T-helper 1 cell treated with Interleukin-12 subunit alpha and Interleukin-12 subunit beta and Interleukin-4 antibody, amounts not matched to agents 30 μg/mL and 1 μg/mL, for 36 hours (primary cell): ENCODE measurements at regions not wholly inside any gene's neighbourhood (a gene's known extent, or its start where the extent isn't known, plus 50 kb on each side); places are given as distances from the start of the nearest gene placed in this dataset.
"Not testable (repeated sequence)": the region's sequence is repeated elsewhere in the genome, so short reads cannot be mapped to it uniquely, and the experiment has no call there.

Source experiments
- H3K27ac Mint-ChIP-seq: one replicate; pipeline ENCODE4 v1.8.0; 2021; ENCODE audit warnings: mild to moderate bottlenecking, mixed read lengths
- H3K27me3 Mint-ChIP-seq: one replicate; pipeline ENCODE4 v1.8.0; 2021; ENCODE audit warnings: low read depth, mixed read lengths
- H3K36me3 Mint-ChIP-seq: one replicate; pipeline ENCODE4 v1.8.0; 2021; ENCODE audit warnings: low read depth, mixed read lengths
- H3K4me1 Mint-ChIP-seq: one replicate; pipeline ENCODE4 v1.8.0; 2021; ENCODE audit warnings: low read depth, mixed read lengths
- H3K4me3 Mint-ChIP-seq: one replicate; pipeline ENCODE4 v1.8.0; 2021; ENCODE audit warnings: mild to moderate bottlenecking, moderate library complexity, mixed read lengths
- H3K9me3 Mint-ChIP-seq: one replicate; pipeline ENCODE4 v1.8.0; 2021; ENCODE audit warnings: mixed read lengths

GRCh38 chr6:9789201-9789600 lies 625.7 kb downstream of the TFAP2A start:
- Mint-ChIP-seq H3K9me3 (peaks cover 3% of the 10 kb centered on the region), H3K36me3 (no peaks in the 10 kb centered on the region), H3K4me1 (no peaks in the 10 kb centered on the region), H3K4me3 (no peak overlapping the region), H3K27me3 (no peaks in the 10 kb centered on the region), H3K27ac (no peak overlapping the region)

DNA sequence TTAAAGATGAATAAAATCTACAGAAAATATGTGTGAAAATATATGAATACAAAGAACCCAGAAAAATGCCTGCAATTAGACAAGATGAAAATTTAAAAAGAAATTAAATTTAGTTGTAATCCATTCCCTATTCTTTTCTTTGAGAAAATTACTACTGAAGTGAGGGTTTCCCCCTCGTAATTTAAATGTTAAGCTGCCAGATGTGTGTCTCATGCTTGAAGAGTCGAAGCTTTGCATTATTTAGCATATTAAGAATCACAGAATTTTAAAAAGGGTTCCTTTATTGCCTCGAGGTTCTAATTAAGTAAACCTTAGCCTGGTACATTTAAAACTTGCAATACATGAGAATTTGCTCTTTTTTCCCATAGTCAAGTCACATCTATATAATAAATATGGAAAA lies 630.1 kb downstream of the TFAP2A start:
- Mint-ChIP-seq H3K4me1 (no peaks in the 10 kb centered on the region), H3K9me3 (peaks cover 3% of the 10 kb centered on the region), H3K27me3 (no peaks in the 10 kb centered on the region), H3K27ac (no peak overlapping the region), H3K36me3 (no peaks in the 10 kb centered on the region), H3K4me3 (no peak overlapping the region)

DNA sequence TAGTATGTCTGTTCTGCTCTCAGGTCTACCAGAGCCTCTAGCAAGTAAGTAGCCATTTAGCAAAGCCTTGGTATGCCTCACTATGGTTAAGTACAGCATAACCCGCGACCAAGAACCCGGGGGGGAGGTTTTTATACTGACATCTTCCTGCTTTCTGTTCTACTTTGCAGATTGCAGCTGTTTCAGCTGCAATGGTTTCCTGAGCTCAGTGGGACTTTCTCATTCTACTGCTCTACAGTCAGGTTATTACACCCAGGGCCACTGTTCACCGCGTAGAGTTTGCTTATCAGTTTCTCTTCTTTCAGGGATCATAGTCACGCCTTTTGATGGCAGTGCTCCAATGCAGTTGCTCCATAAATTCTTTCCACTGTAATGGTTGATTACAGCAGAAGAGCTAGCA lies 631.3 kb downstream of the TFAP2A start:
- no peaks in the 10 kb centered on the region for H3K4me1 Mint-ChIP-seq
- no peaks in the 10 kb centered on the region for H3K27me3 Mint-ChIP-seq

GRCh38 chr6:9766240-9766915 lies 648.5 kb downstream of the TFAP2A start:
- Mint-ChIP-seq H3K9me3 (peaks cover 6% of the 10 kb centered on the region), H3K27me3 (no peaks in the 10 kb centered on the region), H3K4me3 (no peak overlapping the region), H3K4me1 (no peaks in the 10 kb centered on the region), H3K36me3 (no peaks in the 10 kb centered on the region), H3K27ac (no peak overlapping the region)

More for the DNA sequence above, 631.3 kb downstream of the TFAP2A start:
- Mint-ChIP-seq H3K27ac (no peak overlapping the region), H3K36me3 (no peaks in the 10 kb centered on the region), H3K4me3 (no peak overlapping the region), H3K9me3 (peaks cover 3% of the 10 kb centered on the region)

GRCh38 chr6:9761220-9761619 lies 653.7 kb downstream of the TFAP2A start:
- Mint-ChIP-seq H3K4me1 (no peaks in the 10 kb centered on the region), H3K4me3 (no peak overlapping the region), H3K27ac (no peak overlapping the region), H3K27me3 (no peaks in the 10 kb centered on the region), H3K9me3 (no peaks in the 10 kb centered on the region), H3K36me3 (no peaks in the 10 kb centered on the region)

- H3K27me3 Mint-ChIP-seq: no peaks in the 10 kb centered on the region
- no peak overlapping the region for H3K27ac Mint-ChIP-seq
- H3K9me3 Mint-ChIP-seq: peaks cover 7% of the 10 kb centered on the region
Observed at GRCh38 chr6:9754515-9754914, 660.4 kb downstream of the TFAP2A start.

DNA sequence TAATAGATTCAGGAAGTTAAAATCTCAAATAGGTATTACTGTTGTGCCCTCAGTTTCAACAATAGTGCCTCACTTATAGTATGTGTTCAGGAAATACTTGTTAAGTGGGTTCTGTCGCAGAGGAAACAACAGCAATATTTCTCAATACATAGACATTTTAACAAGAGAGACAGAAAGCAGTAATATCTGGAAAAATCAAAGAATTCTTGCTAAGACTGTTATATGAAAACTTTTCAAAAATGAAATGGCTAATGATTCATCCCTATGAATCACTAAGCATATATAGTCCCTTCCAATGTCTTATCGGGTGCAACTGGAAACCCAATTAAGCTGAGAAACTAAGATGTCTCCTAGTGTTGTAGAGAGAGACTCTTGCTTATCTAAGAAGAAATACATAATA lies 668.9 kb downstream of the TFAP2A start:
- Mint-ChIP-seq H3K27me3 (no peaks in the 10 kb centered on the region), H3K27ac (no peak overlapping the region), H3K4me1 (no peaks in the 10 kb centered on the region), H3K4me3 (no peak overlapping the region), H3K9me3 (peaks cover 7% of the 10 kb centered on the region), H3K36me3 (no peaks in the 10 kb centered on the region)

More at GRCh38 chr6:9754515-9754914, 660.4 kb downstream of the TFAP2A start:
- Mint-ChIP-seq H3K36me3 (no peaks in the 10 kb centered on the region), H3K4me3 (no peak overlapping the region), H3K4me1 (no peaks in the 10 kb centered on the region)

DNA sequence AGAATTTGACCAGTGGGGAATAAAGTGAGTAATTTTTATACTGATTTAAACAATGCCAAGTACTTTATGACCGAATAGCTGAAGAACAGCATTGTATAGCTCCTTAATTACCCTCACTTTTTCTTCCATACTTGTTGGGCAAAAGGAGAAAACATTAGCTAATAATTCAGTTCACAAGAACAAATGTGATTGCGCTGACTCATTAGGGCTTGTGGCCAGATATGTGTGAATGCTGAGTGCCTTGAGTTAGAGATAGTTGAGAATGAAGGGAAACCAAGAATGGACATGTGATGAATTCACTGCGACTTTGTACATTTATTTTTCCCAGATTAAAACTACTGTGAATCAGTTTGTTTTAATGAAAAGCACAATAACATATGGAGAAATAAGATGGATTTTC lies 669.4 kb downstream of the TFAP2A start:
- Mint-ChIP-seq H3K4me1 (no peaks in the 10 kb centered on the region), H3K27me3 (no peaks in the 10 kb centered on the region), H3K4me3 (no peak overlapping the region), H3K27ac (no peak overlapping the region), H3K9me3 (peaks cover 7% of the 10 kb centered on the region), H3K36me3 (no peaks in the 10 kb centered on the region)

DNA sequence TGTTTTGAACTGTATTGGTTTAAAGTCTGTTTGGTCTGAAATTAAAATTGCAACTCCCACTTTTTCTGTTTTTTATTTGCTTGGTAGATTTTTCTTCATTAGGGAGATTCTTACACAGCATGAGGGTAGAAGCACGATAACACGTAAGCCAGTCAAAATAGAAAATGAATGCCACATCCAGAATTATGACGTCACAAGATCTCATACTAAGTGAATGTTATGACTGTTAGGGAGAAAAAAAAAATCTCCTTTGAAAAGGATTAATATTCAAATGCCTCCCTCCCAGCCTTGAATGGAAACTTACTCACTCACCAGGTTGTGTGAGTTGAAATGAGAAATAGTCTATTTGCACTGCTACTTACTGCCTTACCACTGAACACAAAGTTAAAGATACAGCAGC lies 670.8 kb downstream of the TFAP2A start:
- no peak overlapping the region for H3K4me3 Mint-ChIP-seq
- no peak overlapping the region for H3K27ac Mint-ChIP-seq
- H3K27me3 Mint-ChIP-seq: no peaks in the 10 kb centered on the region
- no peaks in the 10 kb centered on the region for H3K4me1 Mint-ChIP-seq
- no peaks in the 10 kb centered on the region for H3K36me3 Mint-ChIP-seq
- peaks cover 7% of the 10 kb centered on the region for H3K9me3 Mint-ChIP-seq

- Mint-ChIP-seq H3K27ac (no peak overlapping the region), H3K9me3 (peaks cover 6% of the 10 kb centered on the region), H3K27me3 (no peaks in the 10 kb centered on the region), H3K4me1 (no peaks in the 10 kb centered on the region), H3K4me3 (no peak overlapping the region), H3K36me3 (no peaks in the 10 kb centered on the region)
Observed at GRCh38 chr6:9732056-9732455, 682.8 kb downstream of the TFAP2A start.

DNA sequence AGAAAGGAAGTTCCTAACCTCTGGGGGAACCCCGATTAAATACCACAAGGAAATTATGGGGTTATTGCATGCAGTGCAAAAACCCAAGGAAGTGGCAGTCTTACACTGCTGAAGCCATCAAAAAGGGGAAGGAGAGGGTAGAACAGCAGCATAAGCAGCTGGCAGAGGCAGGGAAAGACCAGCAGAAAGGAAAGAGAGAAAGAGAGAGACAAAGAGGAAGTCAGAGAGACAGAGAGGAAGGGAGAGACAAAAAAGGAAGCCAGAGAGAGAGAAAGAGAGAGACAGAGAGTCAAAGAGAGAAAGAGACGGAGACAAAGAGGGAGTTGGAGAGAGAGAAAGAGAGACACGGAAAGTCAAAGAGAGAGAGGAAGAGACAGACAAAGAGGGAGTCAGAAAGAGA lies 689.1 kb downstream of the TFAP2A start:
- H3K4me1 Mint-ChIP-seq, H3K27me3 Mint-ChIP-seq, H3K27ac Mint-ChIP-seq, H3K4me3 Mint-ChIP-seq, H3K36me3 Mint-ChIP-seq: not testable (repeated sequence)
- peaks cover 26% of the 10 kb centered on the region for H3K9me3 Mint-ChIP-seq

GRCh38 chr6:9717568-9717967 lies 697.3 kb downstream of the TFAP2A start:
- Mint-ChIP-seq H3K9me3 (no peaks in the 10 kb centered on the region), H3K36me3 (no peaks in the 10 kb centered on the region), H3K27ac (no peak overlapping the region), H3K4me1 (no peaks in the 10 kb centered on the region), H3K27me3 (no peaks in the 10 kb centered on the region), H3K4me3 (no peak overlapping the region)

DNA sequence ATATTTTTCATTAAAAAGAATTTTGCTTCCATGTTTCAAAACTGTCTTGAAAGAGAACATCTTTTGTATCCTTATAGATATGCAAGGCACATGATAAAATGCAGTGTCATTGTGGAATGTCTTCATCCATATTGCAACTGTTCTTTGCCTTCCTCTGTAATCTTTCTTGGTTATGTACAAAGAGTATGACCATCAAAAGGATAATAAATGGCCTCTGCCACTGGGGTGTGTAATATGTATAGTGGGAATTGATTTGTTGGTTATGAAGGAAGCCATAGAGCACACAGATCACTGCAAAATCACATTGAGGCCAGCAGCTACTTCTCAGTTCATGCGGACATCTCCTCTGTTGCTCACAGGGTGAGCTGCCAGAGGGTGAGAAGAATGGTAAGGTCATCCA lies 703.5 kb downstream of the TFAP2A start:
- Mint-ChIP-seq H3K9me3 (no peaks in the 10 kb centered on the region), H3K27ac (no peak overlapping the region), H3K4me1 (no peaks in the 10 kb centered on the region)

GRCh38 chr6:9710574-9710973 lies 704.3 kb downstream of the TFAP2A start:
- Mint-ChIP-seq H3K36me3 (no peaks in the 10 kb centered on the region), H3K4me3 (no peak overlapping the region), H3K4me1 (no peaks in the 10 kb centered on the region), H3K9me3 (no peaks in the 10 kb centered on the region), H3K27me3 (no peaks in the 10 kb centered on the region), H3K27ac (no peak overlapping the region)

More for the DNA sequence above, 703.5 kb downstream of the TFAP2A start:
- Mint-ChIP-seq H3K4me3 (no peak overlapping the region), H3K27me3 (no peaks in the 10 kb centered on the region), H3K36me3 (no peaks in the 10 kb centered on the region)

- Mint-ChIP-seq H3K27me3 (no peaks in the 10 kb centered on the region), H3K27ac (no peak overlapping the region), H3K4me3 (no peak overlapping the region), H3K9me3 (no peaks in the 10 kb centered on the region), H3K4me1 (no peaks in the 10 kb centered on the region), H3K36me3 (no peaks in the 10 kb centered on the region)
Observed at GRCh38 chr6:9708600-9708999, 706.3 kb downstream of the TFAP2A start.

- H3K27ac Mint-ChIP-seq: no peak overlapping the region
- no peak overlapping the region for H3K4me3 Mint-ChIP-seq
- H3K4me1 Mint-ChIP-seq: no peaks in the 10 kb centered on the region
- no peaks in the 10 kb centered on the region for H3K36me3 Mint-ChIP-seq
- H3K9me3 Mint-ChIP-seq: no peaks in the 10 kb centered on the region
- H3K27me3 Mint-ChIP-seq: no peaks in the 10 kb centered on the region
Observed at GRCh38 chr6:9704989-9705388, 709.9 kb downstream of the TFAP2A start.
